T1000 (cell line): ENCODE measurements at regions not wholly inside any gene's neighbourhood (a gene's known extent, or its start where the extent isn't known, plus 50 kb on each side); places are given as distances from the start of the nearest gene placed in this dataset.
"Not testable (repeated sequence)": the region's sequence is repeated elsewhere in the genome, so short reads cannot be mapped to it uniquely, and the experiment has no call there.

Experiments
- DNase-seq: peaks from one replicate; lab custom pipeline; 2025; ENCODE audit warnings: mixed read lengths; lab: John Stamatoyannopoulos, UW

GRCh38 chr16:5207862-5208498 lies 110.4 kb upstream of the EEF2KMT start:
- DNase-seq: not testable (repeated sequence)

- DNase-seq: no peak
Measured at GRCh38 chr16:5207001-5207523, 109.5 kb upstream of the EEF2KMT start.

- no peak for DNase-seq
Measured at GRCh38 chr16:5206331-5206990, 108.9 kb upstream of the EEF2KMT start.

- DNase-seq: no peak
Measured at GRCh38 chr16:5205361-5206040, 107.9 kb upstream of the EEF2KMT start.

GRCh38 chr16:5203675-5204074 lies 106.1 kb upstream of the EEF2KMT start:
- DNase-seq: not testable (repeated sequence)

- DNase-seq: no peak
Measured at GRCh38 chr16:5200123-5200522, 102.5 kb upstream of the EEF2KMT start.

- no peak for DNase-seq
Measured at GRCh38 chr16:5196204-5196603, 98.6 kb upstream of the EEF2KMT start.

- no peak for DNase-seq
Measured at GRCh38 chr16:5193861-5194260, 96.3 kb upstream of the EEF2KMT start.

- no peak for DNase-seq
Measured at GRCh38 chr16:5188989-5189352, 91.4 kb upstream of the EEF2KMT start.

GRCh38 chr16:5188318-5188988 lies 90.9 kb upstream of the EEF2KMT start:
- DNase-seq: no peak

- DNase-seq: no peak
Measured at GRCh38 chr16:5187402-5187952, 89.9 kb upstream of the EEF2KMT start.

- no peak for DNase-seq
Measured at GRCh38 chr16:5186381-5186903, 88.8 kb upstream of the EEF2KMT start.

GRCh38 chr16:5176505-5176904 lies 78.9 kb upstream of the EEF2KMT start:
- DNase-seq: no peak

GRCh38 chr16:5175266-5175665 lies 77.7 kb upstream of the EEF2KMT start:
- DNase-seq: no peak

- DNase-seq: no peak
Measured at GRCh38 chr16:5166486-5166885, 68.9 kb upstream of the EEF2KMT start.

GRCh38 chr16:5165429-5165828 lies 67.8 kb upstream of the EEF2KMT start:
- DNase-seq: not testable (repeated sequence)

- DNase-seq: not testable (repeated sequence)
Measured at GRCh38 chr16:5162801-5163200, 65.2 kb upstream of the EEF2KMT start.

GRCh38 chr16:5161888-5162287 lies 64.3 kb upstream of the EEF2KMT start:
- not testable (repeated sequence) for DNase-seq

- DNase-seq: not testable (repeated sequence)
Measured at GRCh38 chr16:5160010-5160409, 62.4 kb upstream of the EEF2KMT start.

GRCh38 chr16:5159537-5159936 lies 61.9 kb upstream of the EEF2KMT start:
- DNase-seq: not testable (repeated sequence)

GRCh38 chr16:5158494-5158893 lies 60.9 kb upstream of the EEF2KMT start:
- no peak for DNase-seq

- DNase-seq: not testable (repeated sequence)
Measured at GRCh38 chr16:5156486-5156885, 58.9 kb upstream of the EEF2KMT start.
